M059J (cell line): ENCODE measurements at regions not wholly inside any gene's neighbourhood (a gene's known extent, or its start where the extent isn't known, plus 50 kb on each side); places are given as distances from the start of the nearest gene placed in this dataset.
A peak's percentile ranks its signal among the peaks of the same experiment; 100 is the strongest.
"Not testable (repeated sequence)": the region's sequence is repeated elsewhere in the genome, so short reads cannot be mapped to it uniquely, and the experiment has no call there.

Experiments used
- DNase-seq: peaks from one replicate; pipeline ENCODE4 v3.0.0-alpha.2; 2012; ENCODE audit warnings: low read depth

- DNase-seq = no peak
Observed at GRCh38 chr13:37295573-37295972, 190.1 kb upstream of the CSNK1A1L start.

- DNase-seq = no peak
Observed at GRCh38 chr13:37295071-37295470, 189.6 kb upstream of the CSNK1A1L start.

GRCh38 chr13:37294472-37294871 lies 189.0 kb upstream of the CSNK1A1L start:
- no peak for DNase-seq

DNA sequence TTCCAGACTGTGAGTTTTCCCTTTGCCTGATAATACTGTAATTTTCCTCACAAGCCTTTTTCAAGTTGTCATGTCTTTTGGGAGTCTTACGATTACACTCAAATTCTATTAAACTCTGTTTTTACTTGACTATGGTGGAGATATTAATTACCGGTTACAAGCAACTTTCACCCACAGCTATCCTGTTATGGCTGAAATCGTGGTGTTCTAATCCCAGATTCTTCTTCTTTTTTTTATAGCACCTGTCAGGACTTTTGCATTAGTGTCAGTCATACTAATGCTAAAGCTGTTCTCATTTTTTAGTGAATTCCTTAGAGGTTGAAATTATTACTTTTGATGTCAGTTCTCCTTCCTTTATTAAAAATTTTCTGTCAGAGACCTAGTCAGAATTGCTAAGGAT lies 187.8 kb upstream of the CSNK1A1L start:
- DNase-seq = no peak

DNA sequence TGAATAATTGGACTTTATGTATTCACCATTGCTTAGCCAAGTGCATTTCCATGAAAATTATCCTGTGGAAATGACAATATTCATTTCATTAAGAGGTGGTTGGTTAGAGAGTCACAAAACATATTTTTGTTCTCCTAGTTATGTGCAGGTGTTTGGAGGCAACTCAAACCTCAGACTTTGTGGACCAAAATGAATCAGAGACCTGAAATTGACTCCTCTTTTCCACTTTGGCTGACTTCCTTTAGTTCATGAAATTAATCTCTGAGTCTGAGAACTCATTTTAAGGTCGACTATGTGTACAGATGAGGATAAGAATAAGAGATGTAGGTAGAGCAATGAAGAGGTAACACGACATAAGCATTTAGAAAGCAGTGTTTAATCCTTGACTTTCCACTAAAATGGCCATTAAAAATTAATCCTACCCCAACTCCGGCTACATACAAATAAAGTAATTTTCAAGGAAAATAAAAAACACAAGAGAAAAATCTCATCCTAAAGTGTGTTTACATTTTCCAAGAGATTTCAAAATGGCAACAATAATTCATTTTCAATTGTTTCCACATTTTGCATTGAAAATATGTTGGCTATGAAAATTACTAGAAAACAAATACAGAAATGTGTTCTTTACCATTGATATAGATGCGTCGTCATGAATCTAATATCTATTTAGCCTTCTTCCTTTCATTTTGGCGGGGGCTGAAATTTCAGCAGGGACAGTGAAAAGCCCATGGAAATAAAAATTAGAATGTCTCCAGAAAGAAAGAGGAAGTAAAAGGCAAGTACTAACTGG lies 185.4 kb upstream of the CSNK1A1L start:
- DNase-seq = no peak

DNA sequence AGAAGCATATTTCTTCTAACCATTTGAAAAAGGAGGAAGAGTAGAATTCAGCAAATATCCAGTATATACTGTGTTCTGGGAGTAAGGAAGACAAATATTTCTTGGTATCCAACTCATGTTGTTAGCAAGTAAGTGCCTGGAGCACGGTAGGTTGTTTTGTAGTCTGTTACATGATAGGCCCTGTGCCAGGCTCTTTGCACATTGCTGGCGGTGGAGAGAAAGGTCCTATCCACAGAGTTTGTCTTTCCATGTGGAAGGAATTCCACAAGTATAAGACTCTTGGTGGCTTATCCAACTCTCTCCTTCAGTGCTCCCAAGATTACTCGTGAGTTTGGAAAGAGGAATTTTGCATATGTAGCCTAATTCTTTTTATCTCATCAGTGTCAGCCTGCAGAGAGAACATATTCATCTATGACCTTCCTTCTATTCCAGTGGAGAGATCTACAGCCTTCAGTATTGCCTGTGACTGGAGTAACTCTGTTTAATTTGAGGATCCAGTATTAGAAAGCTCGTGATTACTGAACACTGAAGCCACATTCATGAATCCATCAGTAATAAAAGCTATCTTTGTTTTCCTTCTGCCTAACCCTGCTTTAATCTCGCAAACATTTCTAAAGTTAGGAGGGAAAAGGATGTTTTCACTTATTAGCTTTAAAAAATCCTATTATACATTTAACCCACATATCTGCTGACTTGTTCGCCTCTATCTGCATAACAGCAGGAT lies 183.9 kb upstream of the CSNK1A1L start:
- no peak for DNase-seq

- DNase-seq = no peak
Observed at GRCh38 chr13:37288057-37288720, 182.7 kb upstream of the CSNK1A1L start.

DNA sequence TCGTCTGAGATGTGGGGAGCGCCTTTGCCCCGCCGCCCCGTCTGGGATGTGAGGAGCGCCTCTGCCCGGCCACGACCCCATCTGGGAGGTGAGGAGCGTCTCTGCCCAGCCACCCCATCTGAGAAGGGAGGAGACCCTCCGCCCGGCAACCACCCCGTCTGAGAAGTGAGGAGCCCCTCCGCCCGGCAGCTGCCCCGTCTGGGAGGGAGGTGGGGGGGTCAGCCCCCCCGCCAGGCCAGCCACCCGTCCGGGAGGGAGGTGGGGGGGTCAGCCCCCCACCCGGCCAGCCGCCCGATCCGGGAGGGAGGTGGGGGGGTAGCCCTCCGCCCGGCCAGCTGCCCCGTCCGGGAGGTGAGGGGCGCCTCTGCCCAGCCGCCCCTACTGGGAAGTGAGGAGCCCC lies 174.8 kb upstream of the CSNK1A1L start:
- DNase-seq = not testable (repeated sequence)

DNA sequence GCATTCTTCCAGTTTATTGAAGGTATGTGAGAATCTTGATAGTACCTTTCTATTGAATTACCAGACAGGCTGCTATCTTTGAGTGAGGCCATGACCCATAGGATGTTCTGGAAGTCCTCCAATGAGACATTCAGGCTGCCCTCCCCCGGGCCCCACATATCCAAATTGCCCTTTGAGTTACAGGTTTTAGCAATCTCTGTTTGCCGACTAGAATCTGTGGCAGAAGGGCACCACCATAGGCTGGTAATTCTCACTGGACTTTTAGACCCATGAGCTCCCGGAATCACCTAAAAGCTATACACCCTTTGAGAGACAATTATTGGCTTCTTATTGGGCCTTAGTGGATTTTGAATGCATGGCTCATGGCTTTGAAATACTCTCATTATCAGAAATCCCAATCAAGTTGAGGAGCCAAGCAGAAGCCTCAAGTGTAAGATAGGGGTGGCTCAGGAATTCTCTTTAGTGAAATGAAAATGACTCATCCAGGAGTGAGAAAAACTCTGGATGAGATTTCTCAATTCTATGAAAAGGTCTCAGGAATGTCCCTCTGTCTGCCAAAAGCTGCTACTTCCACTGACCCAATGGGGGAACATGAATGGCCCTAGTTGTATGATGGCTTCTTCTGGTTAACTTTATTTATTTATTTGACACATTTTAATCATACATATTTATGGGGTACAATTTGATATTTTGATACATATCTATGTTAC lies 172.1 kb upstream of the CSNK1A1L start:
- DNase-seq = peak; percentile 44

- peak; percentile 7 for DNase-seq
Observed at GRCh38 chr13:37277007-37277406, 171.5 kb upstream of the CSNK1A1L start.

- no peak for DNase-seq
Observed at GRCh38 chr13:37274569-37275497, 169.4 kb upstream of the CSNK1A1L start.

GRCh38 chr13:37273836-37274235 lies 168.4 kb upstream of the CSNK1A1L start:
- no peak for DNase-seq

DNA sequence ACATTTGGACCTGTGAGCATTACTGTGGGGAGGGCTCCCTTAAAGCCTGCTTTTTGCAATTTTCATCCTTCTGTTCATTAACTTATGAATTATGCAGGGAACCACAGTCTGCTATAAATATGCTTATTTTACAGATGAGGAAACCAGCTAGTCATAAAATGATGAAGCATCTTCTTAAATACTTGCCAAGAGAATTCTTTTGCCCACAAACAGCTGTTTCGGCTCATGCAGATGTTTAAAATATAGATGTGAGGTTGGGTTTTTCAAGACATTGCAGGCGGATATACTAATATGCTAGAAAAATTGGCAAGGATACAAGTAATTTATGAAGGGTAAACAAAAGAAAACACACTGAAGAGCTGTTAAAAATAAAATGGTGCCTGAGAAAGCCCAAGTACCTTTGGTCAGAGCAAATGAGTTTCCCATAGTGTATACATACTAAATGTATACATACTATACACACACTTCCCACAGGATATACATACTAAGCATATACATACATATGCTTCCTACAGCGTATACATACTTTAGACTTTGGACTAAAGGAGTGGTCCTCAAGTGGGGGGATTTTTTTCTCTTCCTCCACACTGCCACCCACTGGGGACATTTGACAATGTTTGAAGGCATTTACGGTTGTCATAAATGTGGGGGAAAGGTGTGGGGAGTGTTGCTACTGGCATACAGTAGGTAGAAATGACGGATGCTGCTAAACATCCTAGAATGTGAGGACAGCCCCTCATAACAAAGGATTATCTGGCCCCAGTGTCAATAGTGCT lies 164.9 kb upstream of the CSNK1A1L start:
- DNase-seq = no peak

DNA sequence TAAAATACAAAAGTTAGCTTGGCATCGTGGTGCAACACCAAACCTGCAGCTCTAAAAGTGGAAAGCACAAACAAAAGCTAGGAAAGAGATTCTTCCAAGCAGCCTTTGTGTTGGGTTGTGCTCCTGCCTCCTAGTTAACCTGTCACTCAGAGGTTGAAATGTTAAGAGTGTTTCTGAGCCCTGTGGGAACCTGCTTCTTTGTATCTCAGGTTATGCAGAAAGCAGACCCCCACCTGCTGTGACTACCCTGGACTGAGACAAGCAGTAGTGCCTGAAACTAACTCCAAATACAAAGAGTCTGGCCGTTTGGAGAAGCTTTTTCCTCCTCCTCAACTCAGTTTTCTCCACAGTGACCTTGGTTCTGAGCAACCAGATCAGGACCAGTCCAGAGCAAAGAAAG lies 158.4 kb upstream of the CSNK1A1L start:
- DNase-seq = no peak

DNA sequence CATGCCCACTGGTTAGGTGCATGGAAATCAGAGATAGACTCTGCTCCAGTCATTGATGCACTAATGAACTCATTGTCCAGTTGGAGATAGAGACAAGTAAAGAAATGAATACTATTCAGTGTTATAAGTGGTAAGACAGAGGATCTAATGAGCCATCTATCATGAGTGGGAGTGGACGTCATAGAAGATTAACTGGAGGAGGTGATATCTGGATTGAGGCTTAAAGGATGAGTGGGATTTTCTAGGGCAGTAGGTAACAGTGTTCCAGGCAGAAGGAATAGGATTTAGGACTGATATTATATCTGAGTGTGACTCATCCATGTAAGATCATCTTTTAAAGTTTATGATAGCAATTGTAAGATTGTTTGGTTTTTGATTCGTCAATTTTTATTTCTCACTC lies 152.2 kb upstream of the CSNK1A1L start:
- DNase-seq = no peak

DNA sequence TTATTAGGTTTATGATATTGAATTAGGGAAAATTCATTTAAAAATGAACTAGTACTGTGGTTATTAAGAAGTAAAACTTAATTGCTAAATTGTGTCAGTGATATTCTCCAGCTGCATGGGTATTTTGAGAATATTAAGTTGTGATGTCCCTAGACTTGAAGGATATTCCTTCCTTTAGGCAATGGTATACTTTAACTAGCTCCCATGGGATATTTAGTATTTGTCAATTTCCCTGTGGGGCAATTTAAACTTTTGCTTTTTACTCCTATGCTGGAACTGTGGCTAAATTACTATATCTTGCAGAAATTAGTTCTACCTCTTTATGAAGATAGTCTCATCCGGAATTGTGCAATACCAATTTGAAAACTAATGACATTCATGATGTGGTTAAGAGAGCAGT lies 151.6 kb upstream of the CSNK1A1L start:
- DNase-seq = no peak

GRCh38 chr13:37241786-37242185 lies 136.3 kb upstream of the CSNK1A1L start:
- peak; percentile 66 for DNase-seq

DNA sequence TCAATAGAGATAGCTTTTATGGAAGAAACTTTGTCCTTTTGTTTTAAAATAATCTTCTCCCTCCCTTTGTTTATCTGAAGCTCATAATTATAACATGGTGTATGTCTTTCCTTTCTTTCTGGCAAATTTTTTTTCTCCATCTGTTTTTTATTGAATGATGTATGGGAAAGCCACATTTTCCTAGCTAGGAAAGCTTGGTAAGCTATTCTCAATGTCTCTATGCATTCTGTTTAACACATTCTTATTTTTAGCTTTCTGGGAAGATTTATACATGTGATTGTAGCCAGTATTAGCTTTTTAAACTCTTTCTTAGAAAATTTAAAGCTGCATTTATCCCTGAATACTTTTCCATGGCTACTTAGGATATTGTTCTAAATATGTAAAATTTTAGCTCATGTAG lies 124.9 kb upstream of the CSNK1A1L start:
- no peak for DNase-seq

GRCh38 chr13:37229931-37230330 lies 124.5 kb upstream of the CSNK1A1L start:
- no peak for DNase-seq

- no peak for DNase-seq
Observed at GRCh38 chr13:37226971-37227370, 121.5 kb upstream of the CSNK1A1L start.
